SK-N-SH (cell line): ENCODE measurements at regions not wholly inside any gene's neighbourhood (a gene's known extent, or its start where the extent isn't known, plus 50 kb on each side); places are given as distances from the start of the nearest gene placed in this dataset.

Experiments
- CTCF ChIA-PET: fragments of 300-600, 350-600 bp; formaldehyde crosslinking; extraction: SDS; loops from one replicate; lab custom pipeline; 2021; lab: Yijun Ruan, JAX
- POLR2A ChIA-PET: fragments of 350-600 bp; sonication (Branson Sonifier 250); formaldehyde crosslinking; extraction: SDS; loops from one replicate; lab custom pipeline; 2020; ENCODE audit warnings: antibody characterized with exemption, inconsistent platforms; lab: Yijun Ruan, JAX
- DNase-seq: peaks from one replicate; pipeline ENCODE4 v3.0.0; 2012
- H2AFZ ChIP-seq: fragments of 200-600 bp; sonication (generic); 2 replicates; pipeline ENCODE4 v1.8.1; 2016; ENCODE audit warnings: antibody characterized with exemption, mild to moderate bottlenecking, low read depth
- H3F3A ChIP-seq: fragments of 200-600 bp; sonication (generic); replicated peaks from 2 replicates; pipeline ENCODE3; 2016; ENCODE audit warnings: antibody characterized with exemption, mild to moderate bottlenecking; ENCODE audit not compliant: insufficient read depth
- H3K27ac ChIP-seq, 2 experiments: fragments of 200-500 bp in 1 of 2; fragments of 200-600 bp in 1 of 2; sonication (Bioruptor generic) in 1 of 2; sonication (generic), shearing (Covaris generic) in 1 of 2; 2 replicates each; pipeline versions ENCODE4 v1.5.1 to v1.6.1; 2014 to 2016; ENCODE audit warnings: low read depth in 2 of 2, inconsistent platforms in 1 of 2, low read length in 1 of 2, mild to moderate bottlenecking in 1 of 2, mixed read lengths in 1 of 2
- H3K27me3 ChIP-seq: fragments of 200-600 bp; sonication (generic), shearing (Covaris generic); 2 replicates; pipeline ENCODE4 v1.6.1; 2016; ENCODE audit warnings: mixed run types; ENCODE audit not compliant: insufficient read depth
- H3K36me3 ChIP-seq, 2 experiments: fragments of 200-500 bp in 1 of 2; fragments of 200-600 bp in 1 of 2; sonication (Bioruptor generic) in 1 of 2; sonication (generic) in 1 of 2; replicated peaks in 1 of 2; 2 replicates each; pipeline versions ENCODE3 to v1.5.1; 2014 to 2016; ENCODE audit warnings: low read length in 1 of 2, mild to moderate bottlenecking in 1 of 2; ENCODE audit not compliant: insufficient read depth in 2 of 2, control insufficient read depth in 1 of 2
- H3K4me1 ChIP-seq, 2 experiments: fragments of 200-500 bp in 1 of 2; fragments of 200-600 bp in 1 of 2; sonication (Bioruptor generic) in 1 of 2; sonication (generic), shearing (Covaris generic) in 1 of 2; 2 replicates each; pipeline versions ENCODE4 v1.5.1 to v1.6.1; 2014 to 2016; ENCODE audit warnings: low read depth in 1 of 2, low read length in 1 of 2, mixed run types in 1 of 2; ENCODE audit not compliant: insufficient read depth in 2 of 2, control insufficient read depth in 1 of 2
- H3K4me2 ChIP-seq: fragments of 200-600 bp; sonication (generic), shearing (Covaris generic); 2 replicates; pipeline ENCODE4 v1.6.1; 2017; ENCODE audit warnings: mixed run types
- H3K4me3 ChIP-seq, 2 experiments: fragments of 200-500 bp in 1 of 2; fragments of 200-600 bp in 1 of 2; sonication (Bioruptor generic) in 1 of 2; sonication (generic), shearing (Covaris generic) in 1 of 2; 2 replicates each; pipeline versions ENCODE4 v1.5.1 to v1.8.1; 2014 to 2016; ENCODE audit warnings: low read depth in 2 of 2, inconsistent platforms in 1 of 2, low read length in 1 of 2, mild to moderate bottlenecking in 1 of 2, mixed read lengths in 1 of 2, moderate library complexity in 1 of 2
- H3K79me2 ChIP-seq: fragments of 200-600 bp; sonication (generic); 2 replicates; pipeline ENCODE4 v1.8.1; 2017; ENCODE audit warnings: mild to moderate bottlenecking; ENCODE audit not compliant: insufficient read depth
- H3K9ac ChIP-seq: fragments of 200-600 bp; sonication (generic); 2 replicates; pipeline ENCODE4 v1.6.1; 2017; ENCODE audit warnings: mixed run types
- H3K9me2 ChIP-seq: fragments of 200-600 bp; sonication (generic); 2 replicates; pipeline ENCODE4 v1.6.1; 2017; ENCODE audit warnings: mixed run types
- H3K9me3 ChIP-seq: fragments of 200-600 bp; sonication (generic); 2 replicates; pipeline ENCODE4 v1.6.1; 2017; ENCODE audit warnings: mixed run types, mild to moderate bottlenecking, moderate library complexity
- H4K20me1 ChIP-seq: fragments of 200-600 bp; sonication (generic); 2 replicates; pipeline ENCODE4 v1.6.1; 2017; ENCODE audit warnings: mild to moderate bottlenecking, mixed run types; ENCODE audit not compliant: insufficient read depth
- CHD2 ChIP-seq: fragments of 150-350 bp; IDR thresholded peaks from 2 replicates; pipeline ENCODE4 v1.6.1; 2018; ENCODE audit warnings: low read length; ENCODE audit not compliant: partially characterized antibody
- EP300 ChIP-seq, 2 experiments: IDR thresholded peaks; 2 replicates each; pipeline versions ENCODE4 v1.4.0 to v1.6.1; 2012; ENCODE audit warnings: borderline replicate concordance in 1 of 2, low read depth in 1 of 2, low read length in 1 of 2
- EZH2phosphoT487 ChIP-seq: fragments of 200-600 bp; sonication (generic); IDR thresholded peaks from 2 replicates; pipeline ENCODE4 v1.6.1; 2017; ENCODE audit warnings: low read depth, mixed run types, mild to moderate bottlenecking, antibody characterized with exemption, moderate library complexity, borderline replicate concordance
- FOSL2 ChIP-seq: IDR thresholded peaks from 2 replicates; pipeline ENCODE4 v1.4.0; 2012; ENCODE audit warnings: low read depth, mild to moderate bottlenecking, moderate library complexity, borderline replicate concordance
- FOXJ3 ChIP-seq: sonication (generic); formaldehyde crosslinking; IDR thresholded peaks from 2 replicates; pipeline ENCODE4 v1.5.1; 2020; ENCODE audit warnings: mild to moderate bottlenecking, missing genetic modification reagents
- MXI1 ChIP-seq: IDR thresholded peaks from 2 replicates; pipeline ENCODE4 v1.6.1; 2012; ENCODE audit warnings: mild to moderate bottlenecking, low read depth, low read length, improper control_type of control experiment
- NFIC ChIP-seq: IDR thresholded peaks from 2 replicates; pipeline ENCODE4 v1.4.0; 2012; ENCODE audit warnings: borderline replicate concordance
- RFX5 ChIP-seq: IDR thresholded peaks from 2 replicates; pipeline ENCODE4 v1.6.1; 2012; ENCODE audit warnings: mild to moderate bottlenecking, improper control_type of control experiment, low read length
- RXRA ChIP-seq: IDR thresholded peaks from 2 replicates; pipeline ENCODE4 v1.4.0; 2012; ENCODE audit warnings: low read depth, mild to moderate bottlenecking, borderline replicate concordance
- SIN3A ChIP-seq: IDR thresholded peaks from 2 replicates; pipeline ENCODE4 v1.6.1; 2012; ENCODE audit warnings: low read depth, mild to moderate bottlenecking, low read length, moderate library complexity, borderline replicate concordance
- TEAD4 ChIP-seq: IDR thresholded peaks from 2 replicates; pipeline ENCODE4 v1.4.0; 2012; ENCODE audit warnings: mild to moderate bottlenecking, borderline replicate concordance; ENCODE audit not compliant: insufficient read depth
- ZBTB33 ChIP-seq: IDR thresholded peaks from 2 replicates; pipeline ENCODE4 v1.4.0; 2012; ENCODE audit warnings: low read depth, borderline replicate concordance
- WGBS: methylation state at CpG from one replicate; pipeline ENCODE4 v1.1.6; 2017; ENCODE audit warnings: low lambda C conversion rate; 5-methylcytosine and 5-hydroxymethylcytosine counted together
- TF ChIP-seq, protein P1 (sequence below): fragments of 150-350 bp; IDR thresholded peaks from 2 replicates; pipeline ENCODE4 v1.6.1; 2017; ENCODE audit warnings: antibody characterized with exemption, low read length, low read depth, borderline replicate concordance
- TF ChIP-seq, protein P2 (sequence below): fragments of 200-600 bp; sonication (generic); IDR thresholded peaks from 2 replicates; pipeline ENCODE4 v1.6.1; 2017; ENCODE audit warnings: antibody characterized with exemption, mild to moderate bottlenecking, moderate library complexity
- TF ChIP-seq, protein P3 (sequence below): IDR thresholded peaks from 2 replicates; pipeline ENCODE4 v1.4.0; 2012; ENCODE audit warnings: low read depth

GRCh38 chr6:156438350-156438923 lies 338.7 kb upstream of the ARID1B start:
- H3K27me3 ChIP-seq = no peaks in the 10 kb centered on the region
- no peaks in the 10 kb centered on the region for H4K20me1 ChIP-seq
- WGBS = 54% methylated on average over 10 of the region's 10 CpGs
- ChIA-PET POLR2A (no interaction called here), CTCF (interaction anchor here (1.3 kb wide), 2 partner anchors 10 to 11 kb away, joined by 3 to 5 read pairs; no protein-coding TSS in a partner anchor)
- H3K9me3 ChIP-seq = no peaks in the 10 kb centered on the region
- no peak overlapping the region for H3K4me3 ChIP-seq
- H2AFZ ChIP-seq = no peak overlapping the region
- TF ChIP-seq RXRA (no peak), MXI1 (no peak), ZBTB33 (no peak), FOXJ3 (CRISPR knock-in tag) (no peak), NFIC (no peak), FOSL2 (no peak), RFX5 (no peak), TEAD4 (no peak), CHD2 (no peak), EZH2phosphoT487 (no peak), EP300 (IDR thresholded peaks at IDR 0.05; ENCODE audit: borderline replicate concordance in 1 of 2, low read depth in 1 of 2, low read length in 1 of 2) (no peak), SIN3A (no peak)
- TF ChIP-seq, protein P1, sequence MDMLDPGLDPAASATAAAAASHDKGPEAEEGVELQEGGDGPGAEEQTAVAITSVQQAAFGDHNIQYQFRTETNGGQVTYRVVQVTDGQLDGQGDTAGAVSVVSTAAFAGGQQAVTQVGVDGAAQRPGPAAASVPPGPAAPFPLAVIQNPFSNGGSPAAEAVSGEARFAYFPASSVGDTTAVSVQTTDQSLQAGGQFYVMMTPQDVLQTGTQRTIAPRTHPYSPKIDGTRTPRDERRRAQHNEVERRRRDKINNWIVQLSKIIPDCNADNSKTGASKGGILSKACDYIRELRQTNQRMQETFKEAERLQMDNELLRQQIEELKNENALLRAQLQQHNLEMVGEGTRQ = no peak
- TF ChIP-seq, protein P2, sequence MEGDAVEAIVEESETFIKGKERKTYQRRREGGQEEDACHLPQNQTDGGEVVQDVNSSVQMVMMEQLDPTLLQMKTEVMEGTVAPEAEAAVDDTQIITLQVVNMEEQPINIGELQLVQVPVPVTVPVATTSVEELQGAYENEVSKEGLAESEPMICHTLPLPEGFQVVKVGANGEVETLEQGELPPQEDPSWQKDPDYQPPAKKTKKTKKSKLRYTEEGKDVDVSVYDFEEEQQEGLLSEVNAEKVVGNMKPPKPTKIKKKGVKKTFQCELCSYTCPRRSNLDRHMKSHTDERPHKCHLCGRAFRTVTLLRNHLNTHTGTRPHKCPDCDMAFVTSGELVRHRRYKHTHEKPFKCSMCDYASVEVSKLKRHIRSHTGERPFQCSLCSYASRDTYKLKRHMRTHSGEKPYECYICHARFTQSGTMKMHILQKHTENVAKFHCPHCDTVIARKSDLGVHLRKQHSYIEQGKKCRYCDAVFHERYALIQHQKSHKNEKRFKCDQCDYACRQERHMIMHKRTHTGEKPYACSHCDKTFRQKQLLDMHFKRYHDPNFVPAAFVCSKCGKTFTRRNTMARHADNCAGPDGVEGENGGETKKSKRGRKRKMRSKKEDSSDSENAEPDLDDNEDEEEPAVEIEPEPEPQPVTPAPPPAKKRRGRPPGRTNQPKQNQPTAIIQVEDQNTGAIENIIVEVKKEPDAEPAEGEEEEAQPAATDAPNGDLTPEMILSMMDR = no peak
- TF ChIP-seq, protein P3, sequence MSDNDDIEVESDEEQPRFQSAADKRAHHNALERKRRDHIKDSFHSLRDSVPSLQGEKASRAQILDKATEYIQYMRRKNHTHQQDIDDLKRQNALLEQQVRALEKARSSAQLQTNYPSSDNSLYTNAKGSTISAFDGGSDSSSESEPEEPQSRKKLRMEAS = no peak
- no peaks in the 10 kb centered on the region for H3K36me3 ChIP-seq
- H3K27ac ChIP-seq = no peak overlapping the region
- no peaks in the 10 kb centered on the region for H3K79me2 ChIP-seq
- no peak overlapping the region for H3K4me2 ChIP-seq
- no peak for DNase-seq
- no peaks in the 10 kb centered on the region; a peak in 1 of 4 replicates for H3K4me1 ChIP-seq
- no peak overlapping the region for H3K9ac ChIP-seq
- H3F3A ChIP-seq = no peaks in the 10 kb centered on the region
- H3K9me2 ChIP-seq = no peaks in the 10 kb centered on the region
